Gastrocnemius medialis (tissue), 4 donors: ENCODE measurements at regions not wholly inside any gene's neighbourhood (a gene's known extent, or its start where the extent isn't known, plus 50 kb on each side); places are given as distances from the start of the nearest gene placed in this dataset.

Source experiments
- CTCF ChIP-seq, 5 experiments: fragments of 450-650 bp in 3 of 5; fragments of 200-600 bp in 2 of 5; sonication (generic) in 2 of 5; IDR thresholded peaks in 4 of 5; conservative IDR thresholded peaks in 1 of 5; 1 replicate in 4 of 5; 2 replicates in 1 of 5; pipeline ENCODE4 v1.5.1; 2016 to 2019; ENCODE audit warnings: antibody characterized with exemption in 5 of 5, mild to moderate bottlenecking in 3 of 5, moderate library complexity in 3 of 5
- POLR2A ChIP-seq, 2 donors: fragments of 450-650 bp; IDR thresholded peaks; one replicate each; pipeline ENCODE4 v1.6.1; 2017; ENCODE audit warnings: antibody characterized with exemption in 2 of 2, mild to moderate bottlenecking in 2 of 2, moderate library complexity in 2 of 2

GRCh38 chr10:64076322-64076940 is 555.2 kb downstream of the REEP3 start:
- TF ChIP-seq CTCF (IDR thresholded peaks at IDR 0.05 in 4 of 5, conservative IDR thresholded peaks at IDR 0.05 in 1 of 5) (no peak), POLR2A (IDR thresholded peaks at IDR 0.05) (no peak)
